H1 (cell line): ENCODE measurements at regions not wholly inside any gene's neighbourhood (a gene's known extent, or its start where the extent isn't known, plus 50 kb on each side); places are given as distances from the start of the nearest gene placed in this dataset.

Experiments
- CTCF ChIA-PET: fragments of 300-600 bp; sonication (Branson Sonifier 250); formaldehyde crosslinking; loops from one replicate; lab custom pipeline; 2021; ENCODE audit not compliant: partially characterized antibody; lab: Charles Lee
- POLR2A ChIA-PET: fragments of 300-600 bp; sonication (Branson Sonifier 250); formaldehyde crosslinking; loops from one replicate; lab custom pipeline; 2021; ENCODE audit warnings: inconsistent platforms; ENCODE audit not compliant: partially characterized antibody; lab: Charles Lee
- DNase-seq, 2 experiments: peaks; one replicate each; pipeline versions ENCODE4 v3.0.0 to v3.0.0-alpha.2; 2010 to 2022; ENCODE audit warnings: low spot score in 2 of 2, low read depth in 1 of 2, mixed read lengths in 1 of 2
- FAIRE-seq: peaks from 2 replicates; lab custom pipeline; 2011; peaks lifted over from hg19 to GRCh38; lab: Jason Lieb, UNC
- H2AFZ ChIP-seq: 2 replicates; pipeline ENCODE4 v1.8.1; 2012; ENCODE audit warnings: low read length, inconsistent platforms
- H2AK5ac ChIP-seq: 2 replicates; pipeline ENCODE4 v1.6.1; 2013; ENCODE audit warnings: low read depth, low read length
- H2BK120ac ChIP-seq: replicated peaks from 2 replicates; pipeline ENCODE3; 2013; ENCODE audit warnings: low read depth, low read length, inconsistent platforms
- H2BK12ac ChIP-seq: 2 replicates; pipeline ENCODE4 v1.6.1; 2013; ENCODE audit warnings: low read depth, low read length
- H2BK15ac ChIP-seq: 2 replicates; pipeline ENCODE4 v1.6.1; 2013; ENCODE audit warnings: low read length
- H2BK20ac ChIP-seq: 2 replicates; pipeline ENCODE4 v1.6.1; 2013; ENCODE audit warnings: low read length
- H2BK5ac ChIP-seq: 2 replicates; pipeline ENCODE4 v1.6.1; 2013; ENCODE audit warnings: low read depth, low read length
- H3K14ac ChIP-seq: 2 replicates; pipeline ENCODE4 v1.6.1; 2013; ENCODE audit warnings: inconsistent platforms; ENCODE audit not compliant: insufficient read length
- H3K18ac ChIP-seq: 2 replicates; pipeline ENCODE4 v1.6.1; 2013; ENCODE audit warnings: low read length; ENCODE audit errors: extremely low read depth
- H3K23ac ChIP-seq: 2 replicates; pipeline ENCODE4 v1.6.1; 2013; ENCODE audit warnings: inconsistent platforms; ENCODE audit not compliant: insufficient read length
- H3K23me2 ChIP-seq: 2 replicates; pipeline ENCODE4 v1.6.1; 2013; ENCODE audit warnings: low read depth, low read length
- H3K27ac ChIP-seq: 2 replicates; pipeline ENCODE4 v1.6.1; 2011; ENCODE audit warnings: low read depth, low read length, inconsistent platforms
- H3K27me3 ChIP-seq, 4 experiments: replicated peaks in 1 of 4; 1 replicate in 1 of 4; 2 replicates in 3 of 4; pipeline versions ENCODE4 v1.6.1 to v1.8.1; 2011 to 2013; ENCODE audit warnings: low read length in 3 of 4, mild to moderate bottlenecking in 3 of 4, inconsistent platforms in 2 of 4, mixed read lengths in 2 of 4, moderate library complexity in 1 of 4; ENCODE audit not compliant: control insufficient read depth in 3 of 4, insufficient read depth in 3 of 4; ENCODE audit errors: extremely low read depth in 1 of 4
- H3K36me3 ChIP-seq, 4 experiments: 2 replicates each; pipeline versions ENCODE4 v1.6.1 to v1.8.1; 2011 to 2013; ENCODE audit warnings: mild to moderate bottlenecking in 4 of 4, low read length in 3 of 4, moderate library complexity in 2 of 4, control low read depth in 1 of 4, inconsistent platforms in 1 of 4; ENCODE audit not compliant: insufficient read depth in 4 of 4, control insufficient read depth in 2 of 4
- H3K4ac ChIP-seq: replicated peaks from 2 replicates; pipeline ENCODE3; 2013; ENCODE audit warnings: low read length, low read depth, mixed read lengths, inconsistent platforms; ENCODE audit not compliant: insufficient read length
- H3K4me1 ChIP-seq, 4 experiments: replicated peaks in 1 of 4; 1 replicate in 1 of 4; 2 replicates in 3 of 4; pipeline versions ENCODE4 v1.6.1 to v1.8.1; 2011 to 2013; ENCODE audit warnings: low read length in 3 of 4, inconsistent platforms in 2 of 4, mixed read lengths in 1 of 4; ENCODE audit not compliant: insufficient read depth in 4 of 4, control insufficient read depth in 3 of 4
- H3K4me2 ChIP-seq, 2 experiments: 2 replicates each; pipeline versions ENCODE4 v1.6.1 to v1.8.1; 2011 to 2013; ENCODE audit warnings: low read depth in 2 of 2, low read length in 2 of 2, control low read depth in 1 of 2, inconsistent platforms in 1 of 2, mild to moderate bottlenecking in 1 of 2; ENCODE audit not compliant: insufficient read depth in 1 of 2
- H3K4me3 ChIP-seq, 4 experiments: fragments of 200-600, 300-600 bp in 1 of 4; sonication (generic), shearing (Covaris generic), sonication (Bioruptor Twin) in 1 of 4; 2 replicates each; pipeline versions ENCODE4 v1.5.1 to v1.8.1; 2011 to 2016; ENCODE audit warnings: low read length in 4 of 4, low read depth in 3 of 4, control low read depth in 2 of 4, inconsistent platforms in 2 of 4, mild to moderate bottlenecking in 2 of 4, mixed read lengths in 1 of 4, moderate library complexity in 1 of 4; ENCODE audit not compliant: insufficient read depth in 2 of 4; ENCODE audit errors: extremely low read depth in 1 of 4
- H3K56ac ChIP-seq: replicated peaks from 2 replicates; pipeline ENCODE3; 2013; ENCODE audit warnings: low read depth, mild to moderate bottlenecking, mixed read lengths, low read length, inconsistent platforms; ENCODE audit not compliant: insufficient read length
- H3K79me1 ChIP-seq: 2 replicates; pipeline ENCODE4 v1.6.1; 2013; ENCODE audit warnings: low read depth, low read length, control low read depth
- H3K79me2 ChIP-seq, 2 experiments: 2 replicates each; pipeline versions ENCODE4 v1.6.1 to v1.8.1; 2012 to 2013; ENCODE audit warnings: low read length in 2 of 2, mild to moderate bottlenecking in 2 of 2, inconsistent platforms in 1 of 2; ENCODE audit not compliant: insufficient read depth in 2 of 2, control insufficient read depth in 1 of 2
- H3K9ac ChIP-seq, 4 experiments: replicated peaks in 1 of 4; 1 replicate in 1 of 4; 2 replicates in 3 of 4; pipeline versions ENCODE4 v1.6.1 to v1.8.1; 2011 to 2013; ENCODE audit warnings: low read depth in 3 of 4, low read length in 3 of 4, control low read depth in 2 of 4, mild to moderate bottlenecking in 2 of 4, moderate library complexity in 2 of 4, inconsistent platforms in 1 of 4; ENCODE audit errors: extremely low read depth in 1 of 4
- H3K9me3 ChIP-seq, 2 experiments: 2 replicates each; pipeline versions ENCODE4 v1.6.1 to v1.8.1; 2012 to 2013; ENCODE audit warnings: mild to moderate bottlenecking in 2 of 2, moderate library complexity in 2 of 2, control low read depth in 1 of 2, inconsistent platforms in 1 of 2, low read depth in 1 of 2, low read length in 1 of 2, mixed read lengths in 1 of 2; ENCODE audit not compliant: insufficient read depth in 2 of 2
- H4K20me1 ChIP-seq, 2 experiments: replicated peaks in 1 of 2; 2 replicates each; pipeline versions ENCODE3 to v1.8.1; 2011 to 2013; ENCODE audit warnings: inconsistent platforms in 2 of 2, low read length in 2 of 2, mild to moderate bottlenecking in 1 of 2; ENCODE audit not compliant: insufficient read depth in 2 of 2, control insufficient read depth in 1 of 2
- H4K5ac ChIP-seq: 2 replicates; pipeline ENCODE4 v1.6.1; 2013; ENCODE audit warnings: low read length, low read depth, mixed read lengths, inconsistent platforms; ENCODE audit not compliant: insufficient read length
- H4K8ac ChIP-seq: 2 replicates; pipeline ENCODE4 v1.8.0; 2013; ENCODE audit warnings: mild to moderate bottlenecking, moderate library complexity, low read length, inconsistent platforms; ENCODE audit not compliant: insufficient read depth; ENCODE audit errors: extremely low read depth
- H4K91ac ChIP-seq: replicated peaks from 2 replicates; pipeline ENCODE3; 2013; ENCODE audit warnings: low read length, mixed read lengths, inconsistent platforms; ENCODE audit not compliant: insufficient read length
- CEBPB ChIP-seq: IDR thresholded peaks from 2 replicates; pipeline ENCODE4 v1.6.1; 2012; ENCODE audit warnings: low read depth, low read length
- CTCF ChIP-seq, 3 experiments: IDR thresholded peaks; 1 replicate in 2 of 3; 2 replicates in 1 of 3; pipeline versions ENCODE4 v1.5.1 to v1.6.1; 2011; ENCODE audit warnings: low read length in 3 of 3, mild to moderate bottlenecking in 3 of 3, inconsistent platforms in 2 of 3, low read depth in 1 of 3, moderate library complexity in 1 of 3; ENCODE audit not compliant: insufficient read depth in 1 of 3; ENCODE audit errors: control extremely low read depth in 1 of 3
- FOSL1 ChIP-seq: IDR thresholded peaks from 2 replicates; pipeline ENCODE4 v1.6.1; 2011; ENCODE audit warnings: mild to moderate bottlenecking, low read depth, low read length, moderate library complexity; ENCODE audit not compliant: insufficient read depth
- GABPA ChIP-seq: IDR thresholded peaks from 2 replicates; pipeline ENCODE4 v1.6.1; 2011; ENCODE audit warnings: mild to moderate bottlenecking, low read length, moderate library complexity, borderline replicate concordance; ENCODE audit not compliant: insufficient read depth
- JUND ChIP-seq: IDR thresholded peaks from 2 replicates; pipeline ENCODE4 v1.6.1; 2011; ENCODE audit warnings: mild to moderate bottlenecking, improper control_type of control experiment, low read length
- KDM4A ChIP-seq: IDR thresholded peaks from one replicate; pipeline ENCODE4 v1.7.1; 2012; ENCODE audit warnings: low read depth, mild to moderate bottlenecking, moderate library complexity, low read length, inconsistent platforms; ENCODE audit not compliant: severe bottlenecking
- POU5F1 ChIP-seq: IDR thresholded peaks from 2 replicates; pipeline ENCODE4 v1.6.1; 2011; ENCODE audit warnings: low read depth, mild to moderate bottlenecking, low read length, moderate library complexity
- SAP30 ChIP-seq: fragments of 300-600 bp; sonication (generic); IDR thresholded peaks from 2 replicates; pipeline ENCODE4 v1.7.1; 2012; ENCODE audit warnings: low read length, moderate library complexity, mild to moderate bottlenecking, inconsistent platforms; ENCODE audit not compliant: insufficient read depth, insufficient replicate concordance
- TEAD4 ChIP-seq: IDR thresholded peaks from 2 replicates; pipeline ENCODE4 v1.6.1; 2012; ENCODE audit warnings: low read depth, low read length, inconsistent platforms, mixed read lengths
- WGBS, 2 experiments: shearing (Covaris generic) in 1 of 2; methylation state at CpG; one replicate each; pipeline versions ENCODE4 v1.1.6 to v1.1.7; 2013 to 2015; ENCODE audit warnings: low lambda C conversion rate in 2 of 2, mixed read lengths in 2 of 2, inconsistent platforms in 1 of 2, low coverage in 1 of 2, missing lambda C conversion rate in 1 of 2; ENCODE audit not compliant: insufficient replicate concordance in 2 of 2, insufficient coverage in 1 of 2, insufficient read length in 1 of 2; ENCODE audit errors: extremely low coverage in 1 of 2, missing lambda C conversion rate in 1 of 2; 5-methylcytosine and 5-hydroxymethylcytosine counted together
- TF ChIP-seq, protein P1 (sequence below): IDR thresholded peaks from 2 replicates; pipeline ENCODE4 v1.6.1; 2012; ENCODE audit warnings: inconsistent platforms

DNA sequence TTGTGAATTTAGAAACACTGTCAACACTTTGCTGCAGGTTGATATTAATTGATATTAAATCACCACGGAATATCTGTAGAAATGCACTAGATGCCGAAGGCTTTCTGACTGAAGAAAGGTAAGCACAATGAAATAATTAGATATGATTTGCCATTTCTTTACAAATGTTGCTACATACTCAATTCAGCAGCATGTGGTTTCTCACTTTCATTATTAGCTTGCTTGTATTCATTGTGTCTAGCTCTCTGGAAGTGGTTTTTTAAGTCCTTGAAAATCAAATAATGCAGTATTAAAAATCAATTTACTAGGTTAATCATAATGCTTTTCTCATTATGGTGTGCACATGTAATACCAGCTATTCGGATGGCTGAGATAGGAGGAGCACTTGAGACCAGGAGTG, 231.3 kb upstream of the MARCKS start:
- Histone ChIP-seq H3K36me3 (no peaks in the 10 kb centered on the region), H4K5ac (no peak overlapping the region), H3K4me1 (peaks cover 0 to under 1% (median under 1%) of the 10 kb centered on the region in 4 experiments; a peak in 1 of 7 replicates), H3K14ac (no peak overlapping the region), H2BK15ac (no peak overlapping the region), H3K56ac (no peak overlapping the region), H3K4ac (no peak overlapping the region), H4K8ac (no peak overlapping the region), H3K4me3 (no peak overlapping the region), H3K9me3 (no peaks in the 10 kb centered on the region), H3K4me2 (no peak overlapping the region), H2BK120ac (no peak overlapping the region), H3K79me2 (no peaks in the 10 kb centered on the region), H3K23ac (no peak overlapping the region), H3K27me3 (peaks cover 0 to 3% (median 0%) of the 10 kb centered on the region in 4 experiments; a peak in 2 of 7 replicates), H3K23me2 (no peaks in the 10 kb centered on the region), H2AFZ (no peak overlapping the region), H3K27ac (no peak overlapping the region), H2BK20ac (no peak overlapping the region), H2BK5ac (no peak overlapping the region), H3K79me1 (no peaks in the 10 kb centered on the region)
- ChIA-PET POLR2A (no interaction called here), CTCF (interaction anchor here (0.9 to 1.6 kb wide), 3 partner anchors 37 to 116 kb away, joined by 3 read pairs; no protein-coding TSS in a partner anchor)
- 92% methylated on average over 3 of the region's 3 CpGs; no CpG with 5 or more reads in 1 of the 2 experiments for whole genome bisulfite sequencing, 2 experiments
- DNase-seq = no peak
- no peak for FAIRE-seq
- TF ChIP-seq POU5F1 (no peak), CEBPB (no peak), KDM4A (no peak), TEAD4 (no peak), FOSL1 (no peak), SAP30 (no peak), GABPA (no peak), JUND (no peak), CTCF (IDR thresholded peaks at IDR 0.05; ENCODE audit: control extremely low read depth in 1 of 3, insufficient read depth in 1 of 3, low read depth in 1 of 3, low read length in 3 of 3) (no peak)
- TF ChIP-seq, protein P1, sequence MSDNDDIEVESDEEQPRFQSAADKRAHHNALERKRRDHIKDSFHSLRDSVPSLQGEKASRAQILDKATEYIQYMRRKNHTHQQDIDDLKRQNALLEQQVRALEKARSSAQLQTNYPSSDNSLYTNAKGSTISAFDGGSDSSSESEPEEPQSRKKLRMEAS = no peak
- TF ChIP-seq, all 59 proteins: peak for 0
- no peak overlapping the region for H2BK12ac ChIP-seq
- no peak overlapping the region for H3K18ac ChIP-seq
- H4K20me1 ChIP-seq = no peaks in the 10 kb centered on the region
- H3K9ac ChIP-seq = no peak overlapping the region
- H2AK5ac ChIP-seq = no peak overlapping the region
- H4K91ac ChIP-seq = no peak overlapping the region
